Iris pigment epithelial cell (primary cell): ENCODE measurements at regions not wholly inside any gene's neighbourhood (a gene's known extent, or its start where the extent isn't known, plus 50 kb on each side); places are given as distances from the start of the nearest gene placed in this dataset.
A peak's percentile ranks its signal among the peaks of the same experiment; 100 is the strongest.

Experiments
- DNase-seq: peaks from one replicate; pipeline ENCODE4 v3.0.0-alpha.2; 2011; ENCODE audit warnings: low read depth

DNA sequence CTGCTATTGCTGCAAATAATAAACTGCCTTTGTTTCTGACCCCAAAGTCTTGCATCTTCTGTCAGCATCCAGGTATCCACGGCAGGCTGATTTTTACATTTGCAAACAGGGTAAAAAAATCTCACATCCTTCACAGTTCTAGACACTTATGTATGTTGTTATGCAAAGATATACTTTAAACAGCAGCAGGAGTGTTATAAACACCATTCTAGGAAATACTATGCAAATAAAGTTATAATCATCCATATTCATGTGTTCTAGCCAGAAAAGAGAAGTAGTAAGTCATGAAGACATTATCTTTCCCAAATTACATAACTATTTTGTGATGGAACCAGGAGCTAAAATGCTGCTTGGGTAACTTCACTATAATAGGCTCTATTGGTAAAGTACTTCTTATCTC lies 534.2 kb downstream of the LTN1 start:
- DNase-seq = no peak

GRCh38 chr21:28455253-28455600 lies 537.5 kb downstream of the LTN1 start:
- peak; percentile 36 for DNase-seq

- no peak for DNase-seq
Measured at GRCh38 chr21:28454564-28455252, 538.0 kb downstream of the LTN1 start.

- peak; percentile 84 for DNase-seq
Measured at GRCh38 chr21:28447462-28447861, 545.2 kb downstream of the LTN1 start.

DNA sequence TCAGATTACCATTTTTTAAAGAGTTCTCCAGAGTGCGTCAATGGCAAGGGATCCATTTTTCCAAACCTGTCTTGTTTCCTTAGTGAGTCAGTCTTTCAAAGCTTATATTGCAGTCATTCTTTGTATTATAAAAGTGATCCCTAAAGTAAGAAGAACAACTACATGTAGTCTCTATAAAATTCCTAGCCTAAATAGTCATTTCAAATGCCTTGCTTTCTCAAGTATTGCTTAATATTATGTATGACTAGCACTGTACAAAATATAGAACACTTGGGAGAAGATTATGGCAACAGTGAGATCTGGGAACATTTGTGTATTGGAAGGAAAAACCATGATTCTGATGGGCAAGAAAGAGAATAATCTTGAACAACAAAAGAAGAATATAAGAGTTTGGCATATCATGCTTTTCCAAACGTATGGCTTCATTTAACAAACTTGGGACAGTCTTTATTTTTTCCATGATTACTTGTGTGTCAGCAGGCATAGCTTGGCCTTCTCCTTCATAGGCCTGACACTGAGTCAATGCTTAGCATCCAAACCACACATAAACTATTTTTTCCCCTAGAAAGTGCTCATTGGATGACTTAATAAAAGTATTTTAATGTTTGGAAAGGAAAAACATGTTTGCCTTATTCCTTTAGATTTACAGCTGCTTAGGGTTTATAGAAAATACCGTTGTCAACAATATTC lies 547.4 kb downstream of the LTN1 start:
- DNase-seq = peak; percentile 85

DNA sequence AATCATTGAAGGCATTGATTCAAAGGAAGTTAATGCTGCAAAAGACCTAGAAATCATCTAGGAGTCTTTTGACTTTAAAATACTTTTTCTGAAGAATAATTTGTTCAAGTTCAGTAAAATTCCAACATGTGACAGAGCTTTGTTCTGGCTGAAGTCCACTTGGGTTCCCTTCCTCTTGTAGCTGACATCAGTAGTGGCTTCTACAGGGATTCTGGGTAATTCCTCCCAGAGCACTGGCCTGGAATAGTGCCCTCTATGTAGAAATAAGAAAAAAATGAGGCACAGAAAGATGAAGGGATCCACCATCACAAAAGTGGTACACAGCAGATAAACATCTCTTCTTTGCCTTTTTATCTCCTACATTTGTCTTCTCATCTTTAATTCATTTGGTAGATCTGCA lies 548.1 kb downstream of the LTN1 start:
- DNase-seq = peak; percentile 34

DNA sequence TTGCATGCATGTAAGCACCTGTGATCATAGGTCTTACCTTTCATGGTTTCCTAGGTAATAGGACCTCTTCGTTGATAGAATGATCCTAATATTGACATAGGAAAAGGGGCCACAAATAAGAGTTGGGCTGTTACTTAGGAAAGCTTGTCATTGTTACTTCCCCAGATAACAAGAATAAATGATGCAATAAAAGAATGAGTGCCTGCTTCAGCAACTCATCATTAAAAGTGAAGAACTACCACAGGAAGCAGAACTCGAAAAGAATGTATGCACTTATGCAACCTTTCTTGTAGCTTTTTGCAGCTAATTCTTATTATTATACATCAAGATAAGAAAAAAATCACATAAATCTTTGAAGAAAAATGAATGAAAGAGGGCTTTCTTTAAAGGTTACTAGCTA lies 548.6 kb downstream of the LTN1 start:
- peak; percentile 79 for DNase-seq

DNA sequence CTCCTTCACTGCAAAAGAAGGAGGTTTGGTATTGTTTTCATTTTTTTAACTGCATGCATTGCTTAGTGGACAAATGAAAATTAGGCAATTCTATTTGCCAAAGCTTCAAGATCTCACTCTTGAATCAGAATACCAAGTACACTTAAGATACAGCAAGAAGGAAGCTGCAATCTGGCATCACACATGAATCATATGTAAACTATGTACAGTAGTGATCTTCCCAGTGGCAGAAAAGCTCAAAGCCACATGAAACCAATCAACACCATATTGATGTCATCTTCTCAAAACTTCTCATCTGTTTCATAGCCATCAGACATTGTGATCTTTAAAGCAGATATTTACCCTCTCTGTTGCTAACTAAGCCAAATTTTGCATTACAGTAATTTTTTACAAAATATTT lies 550.1 kb downstream of the LTN1 start:
- peak; percentile 89 for DNase-seq

DNA sequence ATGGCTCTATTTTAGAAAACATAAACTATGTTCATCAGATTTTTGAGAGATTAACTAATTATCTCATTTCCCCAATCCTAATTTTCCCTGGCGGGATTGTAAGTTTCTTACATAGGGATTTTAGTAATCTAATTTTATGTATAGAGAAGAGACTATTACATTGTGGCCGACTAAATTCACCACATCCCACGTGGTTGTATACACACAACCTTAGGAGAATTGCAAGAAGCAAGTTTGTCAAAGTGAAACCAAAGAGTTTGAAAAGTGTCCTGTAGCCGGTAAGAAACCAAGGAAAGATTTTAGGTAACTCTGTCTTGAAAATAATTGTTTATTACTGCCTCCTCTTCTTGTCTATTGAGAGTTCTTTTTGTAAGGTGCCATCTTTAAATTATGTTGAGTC lies 550.6 kb downstream of the LTN1 start:
- no peak for DNase-seq

DNA sequence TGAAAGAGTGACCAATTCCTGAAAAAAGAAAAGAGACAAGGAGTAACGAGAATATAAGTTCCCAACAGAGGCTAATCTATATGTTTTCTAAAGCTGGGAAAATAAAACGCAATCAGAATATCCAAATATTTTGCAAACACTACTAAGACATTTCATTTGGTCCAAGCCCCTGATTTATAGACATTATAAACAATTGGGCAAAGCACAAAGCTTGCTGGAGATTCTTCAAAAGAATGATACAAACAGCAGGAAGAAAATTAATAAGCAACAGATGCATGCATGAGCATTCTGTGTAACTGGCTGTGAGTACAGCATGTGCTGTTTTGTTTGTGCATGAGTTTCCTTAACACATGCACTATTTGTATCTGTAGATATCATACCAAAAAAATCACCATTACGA lies 552.9 kb downstream of the LTN1 start:
- peak; percentile 32 for DNase-seq

DNA sequence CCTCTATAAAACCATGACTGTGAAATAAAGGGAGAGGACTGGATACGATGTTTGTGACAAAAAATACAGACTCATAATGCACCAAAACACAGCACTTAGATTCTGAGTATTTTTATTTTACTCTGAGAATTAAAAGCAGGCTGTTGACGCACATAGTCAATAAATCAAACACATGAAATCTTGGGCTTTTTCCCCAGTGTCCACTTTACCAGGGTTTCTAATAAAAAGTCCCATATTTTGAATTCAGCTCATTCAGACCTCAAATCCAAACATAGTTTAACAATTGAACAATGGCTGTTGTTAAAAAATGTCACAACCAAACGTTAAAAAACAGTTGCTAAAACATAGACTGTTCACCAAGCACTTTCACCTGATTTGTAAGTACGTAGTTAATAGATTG lies 553.4 kb downstream of the LTN1 start:
- DNase-seq = no peak

GRCh38 chr21:28437061-28437460 lies 555.6 kb downstream of the LTN1 start:
- no peak for DNase-seq

- DNase-seq = peak; percentile 45
Measured at GRCh38 chr21:28436286-28436932, 556.3 kb downstream of the LTN1 start.

GRCh38 chr21:28431527-28432200 lies 561.0 kb downstream of the LTN1 start:
- DNase-seq = no peak

- peak; percentile 33 for DNase-seq
Measured at GRCh38 chr21:28431022-28431421, 561.7 kb downstream of the LTN1 start.

DNA sequence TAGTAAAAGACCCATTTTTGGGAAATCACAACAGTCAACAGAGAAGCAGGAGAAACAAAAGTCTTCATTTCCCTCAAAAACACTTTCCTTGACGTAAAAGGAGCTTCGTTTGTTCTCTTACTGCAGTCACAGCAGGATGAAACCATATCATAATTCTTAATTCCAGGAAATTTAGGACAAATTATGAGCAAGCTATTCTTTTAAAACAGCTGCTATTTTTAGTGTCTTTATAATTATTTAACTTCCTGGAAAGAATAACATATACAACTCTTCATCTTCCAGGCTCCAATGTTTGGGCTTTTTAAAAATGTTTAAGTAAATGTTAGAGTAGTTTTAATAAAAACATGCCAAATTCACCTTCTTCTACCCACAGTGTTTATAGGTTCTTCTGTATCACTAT lies 563.5 kb downstream of the LTN1 start:
- DNase-seq = no peak

- peak; percentile 67 for DNase-seq
Measured at GRCh38 chr21:28427394-28428022, 565.2 kb downstream of the LTN1 start.

GRCh38 chr21:28426545-28426944 lies 566.1 kb downstream of the LTN1 start:
- DNase-seq = no peak

DNA sequence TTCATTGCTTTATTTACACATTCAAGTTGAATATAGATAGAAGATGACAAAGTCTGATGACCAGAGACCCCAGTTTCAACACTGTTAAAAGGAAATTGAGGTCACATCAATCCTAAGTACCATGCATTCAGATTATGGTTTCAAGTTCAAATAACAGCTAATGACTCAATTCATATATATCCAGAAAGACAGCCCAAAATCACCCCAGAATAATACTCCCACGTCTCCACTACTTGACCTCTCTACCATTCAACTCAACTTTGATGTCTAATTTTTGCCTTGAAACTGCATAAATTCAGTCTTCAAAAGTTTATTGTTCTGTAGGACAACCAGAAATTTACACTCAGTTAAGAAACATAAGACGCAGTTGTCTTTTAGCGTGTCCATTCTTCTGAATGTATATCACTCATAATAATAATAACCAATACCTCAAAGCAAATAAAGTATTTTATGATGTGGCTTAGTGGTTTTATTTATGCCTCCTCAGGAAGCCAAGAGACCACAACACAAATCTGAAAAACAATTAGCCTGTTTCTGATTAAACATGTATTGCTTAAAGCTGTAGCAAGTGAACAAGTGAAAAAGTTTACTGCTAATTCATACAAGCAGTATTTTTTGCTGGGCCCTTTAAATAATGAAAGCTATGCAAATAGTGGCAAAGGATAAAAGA lies 569.0 kb downstream of the LTN1 start:
- DNase-seq = peak; percentile 45

- peak; percentile 79 for DNase-seq
Measured at GRCh38 chr21:28421716-28422524, 570.8 kb downstream of the LTN1 start.

GRCh38 chr21:28419811-28420210 lies 572.9 kb downstream of the LTN1 start:
- DNase-seq = no peak
